SIG-M5 treated with dmso at 0.1 percent for 504 hours (cell line): ENCODE measurements at regions not wholly inside any gene's neighbourhood (a gene's known extent, or its start where the extent isn't known, plus 50 kb on each side); places are given as distances from the start of the nearest gene placed in this dataset.
"Not testable (repeated sequence)": the region's sequence is repeated elsewhere in the genome, so short reads cannot be mapped to it uniquely, and the experiment has no call there.

Experiments used
- DNase-seq: peaks from one replicate; lab custom pipeline; 2025; ENCODE audit not compliant: unreplicated experiment; lab: John Stamatoyannopoulos, UW

- DNase-seq = no peak
Measured at GRCh38 chr20:48338717-48339116, 489.1 kb downstream of the PREX1 start.

- DNase-seq = no peak
Measured at GRCh38 chr20:48336597-48336996, 491.2 kb downstream of the PREX1 start.

- no peak for DNase-seq
Measured at GRCh38 chr20:48335308-48336050, 492.3 kb downstream of the PREX1 start.

GRCh38 chr20:48333707-48334106 is 494.1 kb downstream of the PREX1 start:
- no peak for DNase-seq

GRCh38 chr20:48332555-48332954 is 495.2 kb downstream of the PREX1 start:
- DNase-seq = peak; percentile 36

GRCh38 chr20:48331518-48332286 is 496.1 kb downstream of the PREX1 start:
- no peak for DNase-seq

GRCh38 chr20:48329676-48330664 is 497.8 kb downstream of the PREX1 start:
- peak; percentile 27 for DNase-seq

GRCh38 chr20:48329031-48329615 is 498.7 kb downstream of the PREX1 start:
- peak; percentile 16 for DNase-seq

- not testable (repeated sequence) for DNase-seq
Measured at GRCh38 chr20:48327848-48328247, 500.0 kb downstream of the PREX1 start.

- DNase-seq = no peak
Measured at GRCh38 chr20:48326868-48327267, 500.9 kb downstream of the PREX1 start.

GRCh38 chr20:48326434-48326691 is 501.4 kb downstream of the PREX1 start:
- DNase-seq = no peak

GRCh38 chr20:48325656-48326433 is 502.0 kb downstream of the PREX1 start:
- no peak for DNase-seq

GRCh38 chr20:48324744-48325143 is 503.1 kb downstream of the PREX1 start:
- no peak for DNase-seq

- DNase-seq = no peak
Measured at GRCh38 chr20:48321271-48321670, 506.5 kb downstream of the PREX1 start.

GRCh38 chr20:48319943-48320584 is 507.7 kb downstream of the PREX1 start:
- no peak for DNase-seq

- no peak for DNase-seq
Measured at GRCh38 chr20:48317578-48317977, 510.2 kb downstream of the PREX1 start.

- no peak for DNase-seq
Measured at GRCh38 chr20:48314925-48315592, 512.7 kb downstream of the PREX1 start.

- no peak for DNase-seq
Measured at GRCh38 chr20:48313324-48313723, 514.5 kb downstream of the PREX1 start.

- DNase-seq = no peak
Measured at GRCh38 chr20:48311956-48312355, 515.8 kb downstream of the PREX1 start.
